Epithelial cell of prostate (primary cell): ENCODE measurements at regions not wholly inside any gene's neighbourhood (a gene's known extent, or its start where the extent isn't known, plus 50 kb on each side); places are given as distances from the start of the nearest gene placed in this dataset.
"Not testable (repeated sequence)": the region's sequence is repeated elsewhere in the genome, so short reads cannot be mapped to it uniquely, and the experiment has no call there.

Experiments
- DNase-seq: peaks from one replicate; pipeline ENCODE4 v3.0.0-alpha.2; 2011; ENCODE audit warnings: low read depth, low spot score
- H3K27ac ChIP-seq: fragments of 450-650 bp; 2 replicates; pipeline ENCODE4 v1.5.1; 2017; ENCODE audit warnings: mild to moderate bottlenecking

DNA sequence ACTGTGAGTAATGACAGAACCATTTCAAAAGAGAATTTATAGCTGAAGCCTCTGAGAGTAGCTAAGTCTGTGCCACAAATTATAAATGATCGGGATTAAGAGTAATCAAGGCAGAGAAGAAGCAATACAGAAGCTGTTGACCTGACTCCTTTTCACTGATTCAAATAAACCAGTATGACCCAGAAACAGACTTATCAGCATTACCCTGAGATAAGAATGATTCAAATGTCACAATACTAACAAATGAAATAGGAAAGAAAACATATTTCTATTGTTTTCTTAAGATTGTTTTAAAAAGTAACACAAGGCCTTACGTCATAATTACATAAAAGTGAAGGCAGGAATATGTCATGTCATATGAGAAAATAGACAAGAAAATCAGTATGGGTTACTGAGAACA, 1534.6 kb downstream of the SI start:
- no peak overlapping the region for H3K27ac ChIP-seq
- no peak for DNase-seq

DNA sequence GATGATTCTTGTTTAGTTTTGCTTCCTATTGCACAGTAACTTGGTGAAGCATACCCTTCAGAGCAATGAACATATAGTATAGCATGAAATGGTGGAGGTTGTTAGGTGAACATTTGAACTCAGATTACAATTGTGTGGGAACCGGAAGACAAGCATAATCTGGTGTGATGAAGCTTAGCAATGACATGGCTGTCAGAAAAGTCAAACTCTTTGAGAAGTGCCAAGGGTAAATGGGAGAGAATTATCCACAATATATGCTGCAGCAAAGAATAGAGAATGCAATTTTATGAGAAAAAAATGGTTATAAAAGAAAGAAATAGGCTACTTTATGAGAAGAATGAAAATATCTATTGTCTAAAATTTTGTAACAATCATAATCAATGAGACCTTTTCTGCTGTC, 1536.7 kb downstream of the SI start:
- DNase-seq, result no peak
- no peak overlapping the region for H3K27ac ChIP-seq

DNA sequence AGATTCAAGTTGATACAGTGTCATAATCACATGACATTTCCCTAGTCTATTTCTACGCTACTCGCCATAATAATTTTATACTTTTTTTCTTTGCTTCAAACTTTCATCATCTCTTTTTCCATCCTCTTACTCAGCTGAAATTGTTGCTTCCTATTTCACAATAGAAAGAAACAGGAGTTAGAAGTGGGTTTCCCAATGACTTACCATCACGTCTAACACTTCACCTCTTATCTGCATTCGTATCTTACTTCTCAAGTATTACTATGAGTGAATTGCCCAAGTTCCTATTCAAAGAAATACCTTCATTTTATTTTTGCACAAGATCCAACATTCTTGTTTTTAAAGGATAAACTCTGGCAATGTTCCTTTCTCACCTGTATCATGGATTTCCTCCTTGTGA, 1539.9 kb downstream of the SI start:
- DNase-seq, result no peak
- H3K27ac ChIP-seq, result no peak overlapping the region

DNA sequence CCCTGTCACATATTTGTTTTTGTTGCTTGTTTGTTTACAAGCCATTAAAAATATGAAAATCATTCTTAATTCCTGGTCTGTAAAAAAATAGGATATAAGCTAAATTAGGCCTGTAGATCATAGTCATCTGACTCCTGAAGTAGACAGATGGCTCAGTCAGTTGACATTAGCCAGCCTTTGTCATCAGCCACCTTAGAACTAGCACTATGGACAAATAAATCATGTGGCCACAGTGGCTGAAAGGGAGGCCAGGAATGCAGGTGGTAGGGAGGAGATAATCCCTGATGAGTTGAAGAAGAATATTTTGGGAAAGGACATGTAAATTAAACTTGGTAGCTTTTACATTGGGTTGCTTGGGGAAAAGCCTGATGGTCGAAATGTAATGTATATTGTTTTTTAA, 1544.9 kb downstream of the SI start:
- no peak for DNase-seq
- no peak overlapping the region for H3K27ac ChIP-seq

DNA sequence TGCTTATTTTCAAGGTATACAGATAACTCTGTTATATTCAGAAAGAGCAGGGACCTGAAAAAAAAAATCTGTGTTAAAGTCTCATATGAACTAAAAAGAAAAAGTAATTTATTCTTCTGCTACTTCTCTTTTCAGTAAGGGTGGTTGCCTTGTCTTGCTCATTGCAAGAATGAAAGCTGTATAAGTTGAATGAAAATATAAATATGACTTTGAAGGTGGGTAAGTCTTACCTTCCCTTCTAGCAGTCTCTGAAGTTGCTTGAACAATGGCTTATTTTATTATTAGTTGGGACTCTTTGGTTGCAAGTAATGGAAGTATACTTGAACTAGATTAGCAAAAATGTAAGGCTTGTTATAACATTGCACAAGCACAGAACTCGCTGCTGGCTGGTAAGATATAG, 1554.9 kb downstream of the SI start:
- H3K27ac ChIP-seq, result no peak overlapping the region
- DNase-seq, result no peak

DNA sequence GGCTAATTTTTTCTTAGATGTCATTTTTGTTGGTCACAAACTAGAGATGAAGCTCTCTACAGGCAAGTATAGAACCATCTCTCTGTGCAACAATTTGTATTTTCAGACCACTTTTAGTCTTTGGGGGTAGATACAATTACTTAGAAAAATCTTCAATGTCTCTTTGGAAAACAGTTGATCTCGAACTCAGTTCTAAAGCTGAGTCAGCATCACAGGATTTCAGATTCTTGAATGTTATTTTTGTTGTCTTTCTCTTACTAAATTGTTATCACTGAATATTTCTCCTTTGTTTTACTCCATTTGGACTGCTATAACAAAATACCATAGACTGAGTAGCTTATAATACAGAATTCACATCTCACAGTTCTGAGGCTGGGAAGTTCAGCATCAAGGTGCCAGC, 1557.0 kb downstream of the SI start:
- no peak for DNase-seq
- H3K27ac ChIP-seq, result no peak overlapping the region

DNA sequence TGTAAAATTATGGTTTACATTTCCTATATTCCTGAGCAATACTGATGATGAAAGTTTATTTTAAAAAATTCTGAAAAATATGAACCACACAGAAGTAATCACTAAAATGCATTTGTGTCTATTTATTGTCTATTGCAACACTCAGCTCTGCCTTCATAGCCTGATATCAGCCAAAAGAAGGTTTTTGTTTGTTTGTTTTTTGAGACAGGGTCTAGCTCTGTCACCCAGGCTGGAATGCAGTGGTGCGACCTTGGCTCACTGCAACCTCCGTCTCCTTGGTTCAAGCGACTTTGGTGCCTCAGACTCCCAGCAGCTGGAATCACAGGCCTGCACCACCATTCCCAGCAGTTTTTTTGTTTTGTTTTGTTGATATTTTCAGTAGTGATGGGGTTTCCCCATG, 1560.2 kb downstream of the SI start:
- H3K27ac ChIP-seq, result no peak overlapping the region
- no peak for DNase-seq

DNA sequence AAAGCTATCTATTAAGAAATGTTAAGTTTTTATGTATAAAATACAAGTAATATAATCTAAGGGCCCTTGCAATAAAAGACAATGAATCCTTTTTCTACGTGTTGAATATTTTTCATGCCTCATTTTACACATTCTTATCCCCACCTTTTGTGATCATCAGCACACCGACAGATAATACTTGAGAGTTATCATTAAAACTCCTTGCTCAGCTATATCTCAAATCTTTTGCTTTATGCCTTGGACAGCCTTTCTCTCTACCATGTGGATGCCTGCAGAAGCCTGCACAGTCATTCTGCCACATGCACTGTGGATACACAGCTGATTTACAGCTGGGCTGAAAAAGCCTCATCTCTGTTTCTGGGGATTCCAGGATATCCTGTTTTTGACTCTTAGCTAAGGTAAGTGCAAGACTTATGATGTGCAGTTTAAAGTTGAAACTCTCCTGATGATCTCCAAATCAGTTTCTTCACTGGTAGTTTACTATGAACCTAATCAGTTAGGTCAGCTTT, 1565.1 kb downstream of the SI start:
- H3K27ac ChIP-seq, result no peak overlapping the region
- DNase-seq, result no peak

DNA sequence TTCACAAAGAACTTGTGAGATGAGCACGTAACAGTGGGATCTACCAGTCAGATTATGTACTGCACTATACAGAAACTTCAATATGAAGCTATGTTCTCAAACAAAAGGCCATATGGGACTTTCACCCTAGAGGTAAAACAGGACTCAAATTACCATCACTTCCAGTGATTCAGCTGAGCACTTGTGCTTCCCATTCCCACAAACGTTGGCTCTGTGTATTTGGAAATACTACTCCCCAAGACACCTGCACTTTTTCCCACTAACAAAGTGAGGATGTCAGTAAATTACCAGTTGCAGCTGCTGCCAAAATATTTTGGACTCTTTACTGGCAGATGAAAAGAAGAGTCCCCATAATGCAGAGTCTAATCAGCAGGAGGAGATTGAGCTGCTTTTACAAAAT, 1570.1 kb downstream of the SI start:
- DNase-seq, result no peak
- no peak overlapping the region for H3K27ac ChIP-seq

DNA sequence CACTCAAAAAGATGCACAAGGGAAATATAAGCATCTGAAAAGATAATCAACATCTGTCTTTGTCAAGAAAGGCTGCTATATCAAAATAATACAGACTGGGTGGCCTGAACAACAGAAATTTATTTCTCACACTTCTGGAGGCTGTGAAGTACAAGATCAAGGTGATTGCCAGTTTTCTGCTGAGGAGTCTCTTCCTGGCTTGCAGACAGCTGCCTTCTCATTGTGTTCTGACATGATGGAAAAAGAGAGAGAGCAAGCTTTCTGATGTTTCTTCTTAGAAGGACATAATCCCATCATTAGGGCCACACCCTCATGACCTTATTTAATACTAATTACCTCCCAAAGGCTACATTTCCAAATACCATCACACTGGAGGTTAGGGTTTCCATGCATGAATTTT, 1573.3 kb downstream of the SI start:
- no peak for DNase-seq

DNA sequence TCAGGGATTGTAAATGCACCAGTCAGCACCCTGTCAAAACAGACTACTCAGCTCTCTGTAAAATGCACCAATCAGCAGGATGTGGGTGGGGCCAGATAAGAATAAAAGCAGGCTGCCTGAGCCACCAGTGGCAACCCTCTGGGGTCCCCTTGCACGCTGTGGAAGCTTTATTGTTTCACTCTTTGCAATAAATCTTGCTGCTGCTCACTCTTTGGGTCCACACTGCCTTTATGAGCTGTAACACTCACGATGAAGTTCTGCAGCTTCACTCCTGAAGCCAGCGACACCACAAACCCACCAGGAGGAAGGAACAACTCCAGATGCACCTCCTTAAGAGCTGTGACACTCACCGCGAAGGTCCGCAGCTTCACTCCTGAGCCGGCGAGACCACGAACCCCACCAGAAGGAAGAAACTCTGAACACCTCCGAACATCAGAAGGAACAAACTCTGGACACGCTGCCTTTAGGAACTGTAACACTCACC, 1578.5 kb downstream of the SI start:
- DNase-seq, H3K27ac ChIP-seq: not testable (repeated sequence)

More for the DNA sequence above, 1573.3 kb downstream of the SI start:
- no peak overlapping the region for H3K27ac ChIP-seq

DNA sequence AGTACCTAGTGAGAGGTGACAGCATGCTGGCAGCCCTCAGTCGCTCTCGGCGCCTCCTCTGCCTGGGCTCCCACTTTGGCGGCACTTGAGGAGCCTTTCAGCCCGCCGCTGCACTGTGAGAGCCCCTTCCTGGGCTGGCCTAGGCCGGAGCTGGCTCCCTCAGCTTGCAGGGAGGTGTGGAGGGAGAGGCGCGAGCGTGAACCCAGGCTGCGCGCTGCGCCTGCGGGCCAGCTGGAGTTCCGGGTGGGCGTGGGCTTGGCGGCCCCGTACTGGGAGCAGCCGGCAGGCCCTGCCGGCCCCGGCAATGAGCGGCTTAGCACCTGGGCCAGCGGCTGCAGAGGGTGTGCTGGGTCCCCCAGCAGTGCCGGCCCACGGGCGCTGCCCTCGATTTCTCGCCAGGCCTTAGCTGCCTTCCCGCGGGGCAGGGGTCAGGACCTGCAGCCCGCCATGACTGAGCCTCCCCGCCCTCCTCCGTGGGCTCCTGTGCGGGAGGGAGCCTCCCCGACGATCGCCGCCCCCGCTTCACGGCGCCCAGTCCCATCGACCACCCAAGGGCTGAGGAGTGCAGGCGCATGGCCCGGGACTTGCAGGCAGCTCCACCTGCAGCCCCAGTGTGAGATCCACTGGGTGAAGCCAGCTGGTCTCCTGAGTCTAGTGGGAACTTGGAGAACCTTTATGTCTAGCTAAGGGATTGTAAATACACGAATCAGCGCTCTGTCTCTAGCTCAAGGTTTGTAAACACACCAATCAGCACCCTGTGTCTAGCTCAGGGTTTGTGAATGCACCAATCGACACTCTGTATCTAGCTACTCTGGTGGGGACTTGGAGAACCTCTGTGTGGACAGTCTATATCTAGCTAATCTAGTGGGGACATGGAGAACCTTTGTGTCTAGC, 1579.2 kb downstream of the SI start:
- not testable (repeated sequence) for H3K27ac ChIP-seq, DNase-seq

DNA sequence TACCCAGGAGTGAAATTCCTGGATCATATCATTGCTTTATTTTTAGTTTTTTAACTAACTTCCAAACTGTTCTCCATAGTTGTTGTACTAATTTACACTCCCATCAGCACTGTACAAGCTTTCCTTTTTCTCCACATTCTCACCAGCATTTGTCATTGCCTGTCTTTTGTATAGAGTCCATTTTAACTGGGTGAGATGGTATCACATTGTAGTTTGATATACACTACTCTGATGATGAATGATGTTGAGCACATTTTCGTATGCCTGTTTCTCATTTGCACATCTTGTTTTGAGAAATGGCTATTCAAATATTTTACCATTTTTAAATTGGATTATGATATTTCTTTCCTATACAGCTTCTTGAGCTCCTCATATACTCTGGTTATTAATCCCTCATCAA, 1586.6 kb downstream of the SI start:
- H3K27ac ChIP-seq, result no peak overlapping the region
- DNase-seq, result no peak

DNA sequence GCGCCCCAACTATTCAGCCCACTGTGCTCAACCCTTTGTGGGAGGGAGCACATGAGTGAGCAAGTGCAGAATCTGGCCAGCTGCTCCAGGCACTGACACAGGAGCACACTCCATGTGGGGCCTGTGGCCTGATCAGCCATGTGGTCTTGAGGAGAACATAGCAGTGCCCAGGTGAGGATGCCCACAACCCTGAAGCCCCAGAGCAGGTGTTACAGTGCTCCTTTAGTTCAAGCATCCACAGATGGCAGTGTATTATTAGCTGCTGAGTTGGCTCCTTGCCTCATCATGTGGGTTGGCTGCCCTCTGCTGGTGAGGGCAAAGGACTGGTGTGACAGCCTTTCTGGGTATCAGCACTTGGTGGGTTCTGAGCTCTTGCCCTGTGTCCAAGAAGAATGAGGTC, 1588.2 kb downstream of the SI start:
- no peak overlapping the region for H3K27ac ChIP-seq
- no peak for DNase-seq

DNA sequence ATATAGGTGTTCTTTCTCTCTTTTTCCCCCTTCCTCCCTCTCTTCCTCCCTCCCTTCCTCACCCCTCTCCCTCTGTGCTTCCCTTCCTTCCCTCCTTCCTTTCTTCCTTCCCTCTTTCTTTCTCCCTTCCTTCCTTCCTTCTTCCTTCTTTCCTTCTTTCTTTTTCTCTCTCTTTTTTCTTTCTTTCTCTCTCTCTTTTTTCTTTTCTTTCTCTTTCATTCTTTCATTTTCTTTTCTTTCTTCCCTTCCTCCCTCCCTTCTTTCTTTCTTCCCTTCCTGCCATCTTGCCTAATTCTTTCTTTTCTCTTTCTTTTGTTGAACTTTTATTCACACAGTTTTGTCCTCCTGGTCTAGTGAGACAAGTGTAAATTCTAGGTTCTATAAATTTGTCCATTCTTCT, 1595.6 kb downstream of the SI start:
- no peak for DNase-seq
- no peak overlapping the region for H3K27ac ChIP-seq

DNA sequence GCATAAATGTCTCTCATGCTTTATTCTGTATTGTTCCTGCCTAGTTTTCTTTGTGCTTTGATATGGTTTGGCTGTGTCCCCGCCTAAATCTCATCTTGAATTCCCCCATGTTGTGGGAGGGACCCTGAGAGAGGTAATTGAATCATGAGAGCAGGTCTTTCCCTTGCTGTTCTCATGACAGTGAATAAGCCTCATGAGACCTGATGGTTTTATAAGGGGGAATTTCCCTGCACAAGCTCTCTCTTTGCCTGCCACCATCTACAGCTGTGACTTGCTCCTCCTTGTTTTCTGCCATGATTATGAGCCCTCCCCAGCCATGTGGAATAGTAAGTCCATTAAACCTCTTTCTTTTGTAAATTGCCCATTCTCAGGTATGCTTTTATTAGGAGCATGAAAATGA, 1596.6 kb downstream of the SI start:
- no peak overlapping the region for H3K27ac ChIP-seq
- DNase-seq, result no peak

DNA sequence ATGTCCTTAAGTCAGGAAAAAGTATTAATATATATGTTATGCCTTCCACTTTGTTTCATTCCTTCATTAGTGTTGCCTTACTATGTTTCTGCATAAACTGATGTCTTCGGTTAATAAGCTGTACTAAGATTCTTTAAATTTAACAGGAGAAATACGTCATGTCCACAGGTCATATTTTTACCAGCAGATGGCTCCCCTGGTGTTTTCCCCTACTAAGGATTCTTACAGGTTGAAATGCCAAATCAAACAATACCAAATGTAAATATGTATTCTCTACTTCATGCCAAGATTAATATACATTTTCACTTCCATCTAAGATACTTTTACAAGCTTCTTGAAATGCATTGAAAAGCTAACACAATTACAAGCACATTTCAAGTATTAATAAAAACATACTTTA, 1602.1 kb downstream of the SI start:
- no peak overlapping the region for H3K27ac ChIP-seq
- no peak for DNase-seq

DNA sequence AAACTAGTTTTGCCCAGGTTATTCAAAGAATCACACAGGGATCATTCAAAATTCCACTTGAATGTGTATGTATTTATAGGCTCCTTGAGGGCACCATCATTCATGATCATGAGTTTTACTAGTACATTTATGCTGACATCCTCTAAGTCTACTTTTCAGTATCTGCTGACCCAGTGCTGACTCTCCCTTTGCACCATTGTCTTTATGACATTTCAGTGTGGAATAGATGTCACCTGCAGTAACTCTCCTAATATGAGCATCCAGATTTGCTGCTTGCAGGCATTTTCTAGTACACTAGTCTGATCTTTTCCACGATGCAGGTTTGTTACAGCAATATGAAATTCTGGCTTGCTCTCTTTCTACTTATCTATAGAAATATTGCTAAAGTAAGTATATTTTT, 1603.5 kb downstream of the SI start:
- H3K27ac ChIP-seq, result no peak overlapping the region

DNA sequence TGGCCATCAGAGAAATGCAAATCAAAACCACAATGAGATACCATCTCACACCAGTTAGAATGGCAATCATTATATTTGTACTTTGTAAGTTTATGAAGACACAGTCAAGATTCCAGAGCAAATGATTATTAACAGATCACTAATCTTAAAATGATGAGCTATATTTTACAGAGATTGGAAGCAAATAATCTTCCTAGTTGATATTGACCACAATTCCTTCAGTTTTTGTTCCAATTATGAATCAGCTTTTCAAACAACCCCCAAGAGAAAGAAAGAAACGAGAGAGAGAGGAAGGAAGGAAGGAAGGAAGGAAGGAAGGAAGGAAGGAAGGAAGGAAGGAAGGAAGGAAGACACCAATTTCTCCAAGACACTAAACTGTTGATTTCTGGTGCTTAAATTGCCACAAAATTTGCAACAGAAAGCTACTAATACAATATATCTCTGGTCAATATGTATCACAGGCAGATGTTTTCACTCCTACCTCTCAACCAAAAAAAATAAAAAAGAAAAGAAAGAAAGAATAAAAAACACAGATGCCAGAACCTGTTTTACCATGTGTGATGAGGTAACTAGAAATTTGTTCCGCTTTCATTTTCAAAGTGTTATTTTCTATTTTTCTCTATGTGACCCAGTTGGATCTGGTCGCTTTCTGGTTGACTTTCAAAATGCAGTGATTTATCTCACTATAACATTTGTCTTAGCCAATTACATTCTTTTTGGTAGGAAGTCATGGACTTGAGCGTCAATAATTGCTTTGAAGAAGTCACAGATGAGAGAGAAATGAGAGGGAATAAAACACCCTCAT, 1609.6 kb downstream of the SI start:
- DNase-seq, result no peak
- no peak overlapping the region for H3K27ac ChIP-seq

More for the DNA sequence above, 1603.5 kb downstream of the SI start:
- DNase-seq, result no peak

DNA sequence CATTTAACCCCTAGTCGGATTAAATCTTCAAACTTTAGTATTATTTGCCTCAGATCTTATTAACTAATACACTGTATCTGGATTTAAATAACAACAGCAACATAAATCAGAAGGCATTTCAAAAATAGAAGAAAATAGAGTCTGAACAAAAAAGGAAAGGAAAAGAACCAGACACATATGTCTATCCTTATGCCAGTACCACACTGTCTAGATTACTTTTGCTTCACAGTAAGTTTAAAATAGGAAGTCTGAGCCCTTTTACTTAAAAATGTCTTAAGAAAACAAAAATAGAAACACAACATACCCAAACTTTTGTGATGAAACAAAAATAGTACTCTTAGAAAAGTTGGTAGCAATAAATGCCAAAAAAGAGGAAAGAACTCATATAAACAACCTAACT, 1615.8 kb downstream of the SI start:
- no peak for DNase-seq
- H3K27ac ChIP-seq, result no peak overlapping the region

DNA sequence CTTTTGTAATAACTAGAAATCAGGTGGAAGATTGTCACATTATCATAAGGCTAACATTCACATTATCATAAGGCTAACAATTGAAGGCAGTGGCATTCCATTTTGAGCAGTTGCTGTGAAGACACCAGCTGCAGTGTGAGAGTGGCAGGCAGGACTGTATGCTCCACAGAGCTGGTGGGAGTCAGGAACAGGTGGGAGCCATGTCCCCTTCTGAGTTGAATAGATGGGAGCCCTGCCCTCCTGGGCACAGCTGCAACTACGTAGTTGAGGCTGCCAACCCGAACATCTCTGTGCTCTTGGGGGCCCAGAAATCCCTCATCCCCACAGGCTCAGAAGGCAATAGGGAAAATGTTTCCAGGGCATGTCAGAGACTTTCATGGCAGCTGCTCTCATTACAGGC, 1627.6 kb downstream of the SI start:
- H3K27ac ChIP-seq, result no peak overlapping the region
- no peak for DNase-seq
